GM19193 (cell line): ENCODE measurements at regions not wholly inside any gene's neighbourhood (a gene's known extent, or its start where the extent isn't known, plus 50 kb on each side); places are given as distances from the start of the nearest gene placed in this dataset.

Source experiments
- POLR2A ChIP-seq: IDR thresholded peaks from 4 replicates; pipeline ENCODE4 v1.6.1; 2011; ENCODE audit not compliant: insufficient read depth, insufficient read length; ENCODE audit errors: extremely low read depth

DNA sequence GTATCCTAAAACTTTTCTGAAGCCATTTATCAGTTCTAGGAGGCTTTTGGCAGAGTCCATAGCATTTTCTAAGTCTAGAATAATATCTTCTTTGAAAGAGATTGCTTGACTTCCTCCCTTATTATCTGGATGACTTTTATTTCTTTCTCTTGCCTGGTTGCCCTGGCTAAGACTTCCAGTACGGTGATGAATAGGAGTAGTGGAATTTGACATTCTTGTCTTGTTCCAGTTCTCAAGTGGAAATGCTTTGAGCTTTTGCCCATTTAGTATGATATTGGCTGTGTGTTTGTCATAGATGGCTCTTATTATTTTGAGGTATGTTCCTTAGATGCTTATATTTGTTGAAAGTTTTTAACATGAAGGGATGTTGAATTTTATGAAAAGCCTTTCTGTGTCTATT lies 1647.9 kb downstream of the PLA2G4A start:
- no peak for TF ChIP-seq POLR2A

DNA sequence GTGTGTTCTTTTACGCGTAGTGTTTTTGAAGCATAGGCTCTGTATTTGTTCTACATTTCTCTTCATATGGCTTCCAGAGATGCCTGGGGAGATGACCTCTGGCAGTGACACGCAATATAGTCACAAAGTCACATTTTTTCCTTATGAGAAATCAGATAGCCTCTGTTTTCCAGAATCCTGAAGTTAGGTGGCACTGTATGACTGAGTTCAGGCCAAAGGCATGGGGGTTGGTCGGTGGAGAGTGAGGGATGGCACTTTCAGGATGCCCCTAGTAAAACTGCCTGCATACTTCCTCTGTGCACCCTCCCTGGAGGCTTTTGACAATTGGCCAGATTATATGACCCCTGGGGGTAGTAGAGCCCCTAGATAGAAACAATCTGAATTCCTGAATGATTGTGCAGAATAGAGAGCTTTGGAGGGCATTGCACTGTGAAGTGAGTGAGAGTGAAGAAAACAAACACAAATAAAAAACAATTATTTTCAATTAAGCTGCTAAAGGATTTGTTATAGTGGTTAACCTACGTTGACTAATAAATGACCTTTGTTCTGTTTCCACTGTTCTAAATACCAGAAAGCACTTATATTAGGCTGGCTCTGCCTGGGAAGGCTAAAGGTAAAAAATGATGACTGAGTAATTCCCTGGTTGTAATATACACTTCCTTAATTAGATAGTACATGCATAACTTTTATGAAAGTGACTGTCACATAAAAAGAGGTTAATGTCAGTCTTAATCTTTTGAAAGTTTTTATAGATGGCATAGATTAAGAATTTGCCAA lies 1660.8 kb downstream of the PLA2G4A start:
- no peak for TF ChIP-seq POLR2A

- no peak for TF ChIP-seq POLR2A
Observed at GRCh38 chr1:188496506-188496905, 1667.8 kb downstream of the PLA2G4A start.

DNA sequence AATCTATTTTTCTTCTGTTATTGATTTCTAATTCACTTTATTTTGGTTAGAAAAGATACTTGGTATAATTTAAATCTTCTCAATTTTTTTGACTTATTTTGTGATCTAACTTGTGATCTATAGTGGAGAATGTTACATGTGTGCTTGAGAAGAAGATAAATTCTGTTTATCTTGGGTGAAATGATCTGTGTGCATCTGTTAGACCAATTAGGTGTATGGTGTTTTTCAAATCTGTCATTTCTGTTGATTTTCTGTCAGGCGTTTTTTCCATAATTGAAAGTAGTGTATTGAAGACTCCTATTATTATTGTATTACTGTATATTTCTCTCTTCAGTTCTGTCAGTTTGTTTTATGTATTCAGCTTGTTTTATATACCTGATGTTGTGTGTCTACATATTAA lies 1668.3 kb downstream of the PLA2G4A start:
- no peak for TF ChIP-seq POLR2A

GRCh38 chr1:188499690-188500089 lies 1670.9 kb downstream of the PLA2G4A start:
- no peak for TF ChIP-seq POLR2A

DNA sequence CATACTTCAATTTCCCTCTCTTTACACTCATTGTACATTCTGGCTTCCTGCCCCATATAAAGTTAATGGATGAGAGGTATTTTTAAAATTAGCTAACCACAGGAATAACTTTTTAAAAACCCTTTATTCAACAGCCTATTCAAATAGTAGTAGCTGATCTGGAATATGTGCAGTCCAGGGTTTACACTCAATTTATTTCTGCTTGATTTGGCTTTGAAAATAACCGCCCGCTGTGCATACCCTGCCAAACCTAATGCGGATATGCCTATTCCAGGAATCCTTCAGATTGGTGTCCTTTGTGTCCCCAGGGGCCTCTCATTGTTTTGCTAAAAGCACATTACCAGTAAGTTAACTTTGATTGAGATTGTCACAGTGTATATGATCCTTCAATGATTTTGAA lies 1686.2 kb downstream of the PLA2G4A start:
- TF ChIP-seq POLR2A: no peak

DNA sequence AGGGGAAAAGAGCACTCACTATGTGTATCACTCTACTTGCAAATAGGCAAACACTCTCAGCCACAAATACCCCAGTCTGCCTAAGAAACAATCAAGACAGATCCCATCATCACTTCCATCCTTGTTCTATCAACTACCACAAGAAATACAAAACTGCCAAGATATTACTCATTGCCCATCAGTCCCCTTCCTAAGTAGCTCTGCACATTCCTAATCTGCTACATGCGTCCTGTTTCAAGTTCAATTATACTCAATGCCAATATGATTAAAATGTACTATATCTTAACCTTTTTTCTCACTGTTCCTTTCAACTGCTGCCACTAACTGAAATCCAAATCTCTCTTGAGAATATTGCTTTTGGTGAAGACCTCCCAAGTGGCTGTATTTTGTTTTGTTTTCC lies 1688.4 kb downstream of the PLA2G4A start:
- no peak for TF ChIP-seq POLR2A

DNA sequence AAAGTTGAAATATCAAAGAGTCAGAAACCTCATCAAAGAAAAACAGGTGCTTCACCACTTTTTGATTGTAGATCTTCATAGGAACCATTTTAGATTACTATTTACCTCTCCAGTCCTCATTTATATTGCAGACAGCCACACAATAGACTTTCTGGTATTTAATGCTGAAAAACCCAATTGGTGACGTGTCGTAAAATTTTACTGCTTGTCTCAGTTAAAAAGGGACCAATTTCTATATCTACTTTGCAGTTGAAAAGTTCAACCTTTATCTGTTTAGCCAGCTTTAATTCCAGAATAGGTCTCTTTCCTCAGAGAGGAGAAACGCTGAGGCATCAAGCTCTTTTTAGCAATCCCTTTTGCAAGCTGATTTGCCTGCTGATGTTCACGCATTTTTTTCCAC lies 1722.4 kb downstream of the PLA2G4A start:
- TF ChIP-seq POLR2A: no peak

DNA sequence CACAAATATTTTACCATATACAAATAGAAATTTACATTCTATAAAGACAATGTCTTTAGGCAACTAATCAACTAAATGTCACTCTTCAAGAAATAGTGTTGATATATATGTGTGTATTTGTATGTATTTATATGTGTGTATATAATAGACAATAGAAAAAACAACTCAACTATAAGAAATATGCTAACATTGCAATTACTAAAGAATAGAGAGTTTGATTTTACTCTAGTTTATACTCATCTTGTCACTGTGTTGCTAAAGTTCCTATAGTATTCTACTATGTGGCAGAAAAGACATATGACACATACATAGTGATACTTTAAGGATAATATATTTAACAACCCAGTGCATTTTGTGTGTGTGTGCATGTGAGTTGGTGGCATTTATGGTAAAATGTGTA lies 1728.3 kb downstream of the PLA2G4A start:
- TF ChIP-seq POLR2A: no peak

DNA sequence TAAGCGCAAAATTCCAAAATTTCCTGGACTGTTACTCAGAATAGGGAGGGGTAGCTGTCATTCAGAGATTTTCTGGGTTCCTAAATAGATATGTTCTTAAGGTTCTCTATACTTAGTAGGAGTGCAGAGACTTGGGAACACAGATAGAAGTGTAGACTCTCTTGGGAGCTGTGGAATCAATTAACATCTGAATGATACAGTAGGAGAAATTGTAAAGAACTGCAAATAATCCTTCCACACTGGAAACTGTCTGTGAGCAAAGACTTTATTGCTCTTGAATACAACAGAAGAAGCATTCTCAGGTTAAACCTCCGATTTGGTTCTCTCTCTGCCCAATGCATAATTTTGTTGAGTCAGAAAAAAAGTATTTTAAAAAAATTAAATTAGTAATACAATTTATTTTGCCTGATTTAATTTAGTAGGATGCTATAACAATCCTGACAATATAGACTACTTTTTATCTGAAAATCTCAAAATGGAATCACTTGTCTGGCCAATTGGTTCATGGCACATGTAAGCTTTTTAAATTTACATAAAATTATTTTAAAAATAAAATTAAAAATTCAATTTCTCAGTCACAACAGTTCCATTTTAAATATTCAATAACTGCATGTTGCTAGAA lies 1754.3 kb downstream of the PLA2G4A start:
- no peak for TF ChIP-seq POLR2A

GRCh38 chr1:188584119-188584518 lies 1755.4 kb downstream of the PLA2G4A start:
- TF ChIP-seq POLR2A: no peak

DNA sequence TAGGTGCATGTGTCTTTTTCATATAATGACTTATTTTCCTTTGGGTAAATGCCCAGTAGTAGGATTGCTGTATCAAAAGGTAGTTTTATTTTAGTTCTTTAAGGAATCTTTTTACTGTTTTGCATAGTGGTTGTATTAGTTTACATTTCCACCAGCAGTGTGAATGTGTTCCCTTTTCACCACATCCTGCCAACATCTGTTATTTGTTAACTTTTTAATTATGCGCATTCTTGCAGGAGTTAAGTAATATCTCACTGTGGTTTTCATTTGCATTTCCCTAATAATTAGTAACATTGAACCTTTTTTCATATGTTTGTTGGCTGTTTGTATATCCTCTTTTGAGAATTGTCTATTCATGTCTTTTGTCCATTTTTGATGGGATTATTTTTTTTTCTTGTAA lies 1761.9 kb downstream of the PLA2G4A start:
- no peak for TF ChIP-seq POLR2A

DNA sequence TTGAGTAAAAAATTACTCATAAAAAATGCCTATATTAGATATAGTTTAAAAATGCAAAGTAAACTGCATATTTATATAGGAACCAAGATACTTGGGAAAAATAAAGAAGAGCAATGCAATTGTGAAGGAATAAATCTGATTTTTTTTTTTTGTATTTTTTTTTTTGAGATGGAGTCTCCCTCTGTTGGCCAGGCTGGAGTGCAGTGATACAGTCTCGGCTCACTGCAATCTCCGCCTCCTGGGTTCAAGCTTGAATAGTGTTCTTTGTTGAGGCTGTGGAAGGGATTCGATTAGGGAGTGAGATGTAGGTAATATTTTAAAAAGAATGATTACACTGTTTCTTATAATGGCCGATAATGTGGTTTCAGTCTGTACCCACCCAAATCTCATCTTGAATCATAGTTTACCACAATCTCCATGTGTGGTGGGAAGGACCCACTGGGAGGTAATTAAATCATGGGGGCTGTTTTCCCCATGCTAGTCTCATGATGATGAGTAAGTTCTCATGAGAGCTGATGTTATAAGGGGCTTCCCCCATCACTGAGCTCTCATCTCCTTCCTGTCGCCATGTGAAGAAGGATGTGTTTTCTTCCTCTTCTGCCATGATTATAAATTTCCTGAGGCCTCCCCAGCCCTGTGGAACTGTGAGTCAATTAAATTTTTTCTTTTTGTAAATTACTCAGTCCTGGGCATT lies 1765.9 kb downstream of the PLA2G4A start:
- TF ChIP-seq POLR2A: no peak

- no peak for TF ChIP-seq POLR2A
Observed at GRCh38 chr1:188599313-188599712, 1770.6 kb downstream of the PLA2G4A start.

GRCh38 chr1:188611432-188611831 lies 1782.7 kb downstream of the PLA2G4A start:
- no peak for TF ChIP-seq POLR2A

DNA sequence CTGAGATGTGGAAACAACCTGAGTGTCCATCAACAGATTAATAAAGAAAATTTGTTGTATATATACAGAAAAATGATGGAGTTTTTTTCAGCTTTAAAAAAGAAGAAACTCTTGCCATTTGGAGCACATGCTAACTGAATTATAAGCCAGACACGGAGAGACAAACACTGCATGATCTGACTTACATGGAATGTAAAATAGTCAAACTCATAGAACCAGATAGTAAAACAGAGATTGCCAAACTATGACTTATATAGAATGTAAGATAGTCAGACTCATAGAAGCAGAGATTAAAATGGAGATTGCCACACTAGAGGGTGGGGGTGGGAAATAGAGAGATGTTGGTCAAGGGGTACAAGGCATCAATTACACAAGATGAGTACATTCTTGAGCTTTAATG lies 1786.6 kb downstream of the PLA2G4A start:
- TF ChIP-seq POLR2A: no peak
